Liver (tissue), 3 donors: ENCODE measurements at regions not wholly inside any gene's neighbourhood (a gene's known extent, or its start where the extent isn't known, plus 50 kb on each side); places are given as distances from the start of the nearest gene placed in this dataset.

Experiments
- CTCF ChIP-seq: fragments of 150-350 bp; IDR thresholded peaks from 2 replicates; pipeline ENCODE4 v1.5.1; 2017; ENCODE audit warnings: improper control_type of control experiment, low read depth, low read length; ENCODE audit not compliant: missing input control
- GABPA ChIP-seq, 2 donors: IDR thresholded peaks in 1 of 2; conservative IDR thresholded peaks in 1 of 2; 2 replicates each; pipeline ENCODE4 v1.6.1; 2016; ENCODE audit warnings: antibody characterized with exemption in 2 of 2, mild to moderate bottlenecking in 1 of 2, moderate library complexity in 1 of 2
- HNF4G ChIP-seq: IDR thresholded peaks from 2 replicates; pipeline ENCODE4 v1.6.1; 2016; ENCODE audit warnings: antibody characterized with exemption
- JUND ChIP-seq, 2 donors: IDR thresholded peaks; 2 replicates each; pipeline ENCODE4 v1.6.1; 2016; ENCODE audit warnings: antibody characterized with exemption in 2 of 2
- RAD21 ChIP-seq, 2 donors: IDR thresholded peaks; 2 replicates each; pipeline ENCODE4 v1.6.1; 2016; ENCODE audit warnings: antibody characterized with exemption in 2 of 2, mild to moderate bottlenecking in 2 of 2
- TAF1 ChIP-seq: conservative IDR thresholded peaks from 2 replicates; pipeline ENCODE4 v1.6.1; 2016; ENCODE audit warnings: antibody characterized with exemption, mild to moderate bottlenecking
- TF ChIP-seq, protein P1 (sequence below): IDR thresholded peaks from 2 replicates; pipeline ENCODE4 v1.6.1; 2016; ENCODE audit warnings: antibody characterized with exemption, mild to moderate bottlenecking
- TF ChIP-seq, protein P2 (sequence below): IDR thresholded peaks from 2 replicates; pipeline ENCODE4 v1.6.1; 2016; ENCODE audit warnings: antibody characterized with exemption
- TF ChIP-seq, protein P3 (sequence below): IDR thresholded peaks from 2 replicates; pipeline ENCODE4 v1.6.1; 2016; ENCODE audit warnings: antibody characterized with exemption
- donor health status: healthy.
- donor health status: healthy.

DNA sequence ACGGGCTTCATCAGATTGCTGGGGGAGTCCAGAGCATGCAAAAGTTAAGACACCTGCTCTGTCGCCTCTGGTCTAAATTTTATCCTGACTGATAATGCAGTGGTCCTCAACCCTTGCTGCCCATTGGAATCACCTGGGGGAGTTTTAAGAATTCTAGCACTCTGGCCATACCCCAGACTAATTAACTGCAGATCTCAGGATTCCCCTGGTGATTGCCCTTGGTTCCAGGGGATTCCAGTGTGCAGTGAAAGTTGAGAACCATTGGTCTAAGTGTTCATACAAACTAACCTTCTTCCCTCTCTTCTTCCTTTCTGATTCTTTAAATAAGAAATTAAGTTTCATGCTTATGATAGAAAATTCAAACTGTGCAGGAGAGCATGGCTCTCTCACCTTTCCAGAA, 105.7 kb upstream of the MGAT5 start:
- TF ChIP-seq CTCF (no peak), HNF4G (no peak), TAF1 (no peak), JUND (IDR thresholded peaks at IDR 0.05) (no peak), RAD21 (IDR thresholded peaks at IDR 0.05) (no peak), GABPA (IDR thresholded peaks at IDR 0.05 in 1 of 2, conservative IDR thresholded peaks at IDR 0.05 in 1 of 2) (no peak)
- TF ChIP-seq, protein P1, sequence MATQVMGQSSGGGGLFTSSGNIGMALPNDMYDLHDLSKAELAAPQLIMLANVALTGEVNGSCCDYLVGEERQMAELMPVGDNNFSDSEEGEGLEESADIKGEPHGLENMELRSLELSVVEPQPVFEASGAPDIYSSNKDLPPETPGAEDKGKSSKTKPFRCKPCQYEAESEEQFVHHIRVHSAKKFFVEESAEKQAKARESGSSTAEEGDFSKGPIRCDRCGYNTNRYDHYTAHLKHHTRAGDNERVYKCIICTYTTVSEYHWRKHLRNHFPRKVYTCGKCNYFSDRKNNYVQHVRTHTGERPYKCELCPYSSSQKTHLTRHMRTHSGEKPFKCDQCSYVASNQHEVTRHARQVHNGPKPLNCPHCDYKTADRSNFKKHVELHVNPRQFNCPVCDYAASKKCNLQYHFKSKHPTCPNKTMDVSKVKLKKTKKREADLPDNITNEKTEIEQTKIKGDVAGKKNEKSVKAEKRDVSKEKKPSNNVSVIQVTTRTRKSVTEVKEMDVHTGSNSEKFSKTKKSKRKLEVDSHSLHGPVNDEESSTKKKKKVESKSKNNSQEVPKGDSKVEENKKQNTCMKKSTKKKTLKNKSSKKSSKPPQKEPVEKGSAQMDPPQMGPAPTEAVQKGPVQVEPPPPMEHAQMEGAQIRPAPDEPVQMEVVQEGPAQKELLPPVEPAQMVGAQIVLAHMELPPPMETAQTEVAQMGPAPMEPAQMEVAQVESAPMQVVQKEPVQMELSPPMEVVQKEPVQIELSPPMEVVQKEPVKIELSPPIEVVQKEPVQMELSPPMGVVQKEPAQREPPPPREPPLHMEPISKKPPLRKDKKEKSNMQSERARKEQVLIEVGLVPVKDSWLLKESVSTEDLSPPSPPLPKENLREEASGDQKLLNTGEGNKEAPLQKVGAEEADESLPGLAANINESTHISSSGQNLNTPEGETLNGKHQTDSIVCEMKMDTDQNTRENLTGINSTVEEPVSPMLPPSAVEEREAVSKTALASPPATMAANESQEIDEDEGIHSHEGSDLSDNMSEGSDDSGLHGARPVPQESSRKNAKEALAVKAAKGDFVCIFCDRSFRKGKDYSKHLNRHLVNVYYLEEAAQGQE, result no peak
- TF ChIP-seq, protein P2, sequence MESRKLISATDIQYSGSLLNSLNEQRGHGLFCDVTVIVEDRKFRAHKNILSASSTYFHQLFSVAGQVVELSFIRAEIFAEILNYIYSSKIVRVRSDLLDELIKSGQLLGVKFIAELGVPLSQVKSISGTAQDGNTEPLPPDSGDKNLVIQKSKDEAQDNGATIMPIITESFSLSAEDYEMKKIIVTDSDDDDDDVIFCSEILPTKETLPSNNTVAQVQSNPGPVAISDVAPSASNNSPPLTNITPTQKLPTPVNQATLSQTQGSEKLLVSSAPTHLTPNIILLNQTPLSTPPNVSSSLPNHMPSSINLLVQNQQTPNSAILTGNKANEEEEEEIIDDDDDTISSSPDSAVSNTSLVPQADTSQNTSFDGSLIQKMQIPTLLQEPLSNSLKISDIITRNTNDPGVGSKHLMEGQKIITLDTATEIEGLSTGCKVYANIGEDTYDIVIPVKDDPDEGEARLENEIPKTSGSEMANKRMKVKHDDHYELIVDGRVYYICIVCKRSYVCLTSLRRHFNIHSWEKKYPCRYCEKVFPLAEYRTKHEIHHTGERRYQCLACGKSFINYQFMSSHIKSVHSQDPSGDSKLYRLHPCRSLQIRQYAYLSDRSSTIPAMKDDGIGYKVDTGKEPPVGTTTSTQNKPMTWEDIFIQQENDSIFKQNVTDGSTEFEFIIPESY, result no peak
- TF ChIP-seq, protein P3, sequence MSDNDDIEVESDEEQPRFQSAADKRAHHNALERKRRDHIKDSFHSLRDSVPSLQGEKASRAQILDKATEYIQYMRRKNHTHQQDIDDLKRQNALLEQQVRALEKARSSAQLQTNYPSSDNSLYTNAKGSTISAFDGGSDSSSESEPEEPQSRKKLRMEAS, result no peak
